Superior temporal gyrus (tissue), 1 donor: ENCODE measurements at regions not wholly inside any gene's neighbourhood (a gene's known extent, or its start where the extent isn't known, plus 50 kb on each side); places are given as distances from the start of the nearest gene placed in this dataset.
"Not testable (repeated sequence)": the region's sequence is repeated elsewhere in the genome, so short reads cannot be mapped to it uniquely, and the experiment has no call there.

Experiments used
- DNase-seq: peaks from one replicate; pipeline ENCODE4 v3.0.0-alpha.2; 2016; ENCODE audit errors: extremely low spot score

- no peak for DNase-seq
Observed at GRCh38 chr5:101212942-101213514, 309.9 kb upstream of the ST8SIA4 start.

DNA sequence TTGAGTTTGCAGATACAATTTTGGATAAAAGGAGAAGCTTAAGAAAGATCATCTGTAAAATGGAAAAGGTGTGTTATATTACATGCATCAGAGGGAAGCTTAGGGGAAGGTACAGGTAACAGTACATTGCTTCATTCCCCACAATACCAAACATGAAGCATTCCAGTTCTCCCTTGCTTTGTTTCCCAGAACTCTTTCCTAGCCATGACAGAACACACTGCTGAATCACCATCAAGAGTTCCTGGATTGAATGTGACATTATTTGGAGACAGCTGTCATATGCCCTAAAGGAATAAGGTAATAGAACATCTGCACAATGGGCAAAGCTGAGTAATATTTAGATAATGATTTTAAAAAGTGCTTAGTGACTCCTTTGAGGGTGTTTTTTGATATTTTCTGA lies 303.5 kb upstream of the ST8SIA4 start:
- DNase-seq, result no peak

DNA sequence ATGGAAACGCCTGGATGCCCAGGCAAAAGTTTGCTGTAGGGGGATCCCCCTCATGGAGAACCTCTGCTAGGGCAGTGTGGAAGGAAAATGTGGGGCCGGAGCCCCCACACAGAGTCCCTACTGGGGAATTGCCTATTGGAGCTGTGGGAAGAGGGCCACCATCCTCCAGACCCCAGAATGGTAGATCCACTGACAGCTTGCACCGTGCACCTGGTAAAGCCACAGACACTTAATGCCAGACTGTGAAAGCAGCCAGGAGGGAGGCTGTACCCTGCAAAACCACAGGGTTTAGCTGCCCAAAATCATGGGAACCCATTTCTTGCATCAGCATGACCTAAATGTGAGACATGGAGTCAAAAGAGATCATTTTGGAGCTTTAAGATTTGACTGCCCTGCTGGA lies 302.0 kb upstream of the ST8SIA4 start:
- not testable (repeated sequence) for DNase-seq

DNA sequence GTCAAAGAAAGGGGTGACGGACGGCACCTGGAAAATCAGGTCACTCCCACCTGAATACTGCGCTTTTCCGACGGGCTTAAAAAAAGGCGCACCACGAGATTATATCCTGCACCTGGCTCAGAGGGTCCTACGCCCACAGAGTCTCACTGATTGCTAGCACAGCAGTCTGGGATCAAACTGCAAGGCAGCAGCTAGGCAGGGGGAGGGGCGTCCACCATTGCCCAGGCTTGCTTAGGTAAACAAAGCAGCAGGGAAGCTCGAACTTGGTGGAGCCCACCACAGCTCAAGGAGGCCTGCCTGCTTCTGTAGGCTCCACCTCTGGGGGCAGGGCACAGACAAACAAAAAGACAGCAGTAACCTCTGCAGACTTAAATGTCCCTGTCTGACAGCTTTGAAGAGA lies 277.3 kb upstream of the ST8SIA4 start:
- not testable (repeated sequence) for DNase-seq

DNA sequence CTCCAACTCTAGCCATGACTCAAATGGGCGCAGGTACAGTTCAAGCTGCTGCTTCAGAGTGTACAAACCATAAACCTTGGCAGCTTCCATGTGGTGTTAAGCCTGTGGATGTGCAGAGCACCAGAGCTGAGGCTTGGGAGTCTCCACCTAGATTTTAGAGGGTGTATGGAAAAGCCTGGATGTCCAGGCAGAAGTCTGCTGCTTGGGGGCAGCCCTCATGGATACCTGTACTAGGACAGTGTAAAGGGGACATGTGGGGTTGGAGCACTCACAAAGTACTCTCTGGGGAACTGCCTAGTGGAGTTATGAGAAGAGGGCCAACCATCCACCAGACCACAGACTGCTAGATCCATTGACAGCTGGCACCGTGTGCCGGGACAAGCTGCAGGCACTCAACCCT lies 273.5 kb upstream of the ST8SIA4 start:
- no peak for DNase-seq

DNA sequence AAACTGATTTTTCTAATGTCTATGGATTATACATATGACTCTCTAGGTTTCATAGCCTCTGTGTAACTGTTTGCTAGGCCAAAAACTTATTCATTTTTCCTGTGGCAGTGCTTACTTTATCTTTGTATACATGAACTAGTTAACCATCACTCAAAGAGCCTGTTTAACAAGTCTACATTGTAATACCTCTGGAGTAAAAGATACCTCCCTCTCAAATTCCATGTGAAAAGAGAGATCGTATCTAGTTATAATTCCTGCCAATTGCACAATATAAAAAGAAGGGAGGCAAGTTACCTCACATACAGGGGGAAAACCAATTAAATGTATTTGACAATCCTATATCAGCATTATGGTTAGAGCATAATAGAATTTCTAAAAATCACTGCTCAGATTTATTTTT lies 271.9 kb upstream of the ST8SIA4 start:
- DNase-seq, result no peak

GRCh38 chr5:101163088-101163487 lies 260.0 kb upstream of the ST8SIA4 start:
- no peak for DNase-seq

GRCh38 chr5:101160002-101160401 lies 256.9 kb upstream of the ST8SIA4 start:
- peak; percentile 81 for DNase-seq

DNA sequence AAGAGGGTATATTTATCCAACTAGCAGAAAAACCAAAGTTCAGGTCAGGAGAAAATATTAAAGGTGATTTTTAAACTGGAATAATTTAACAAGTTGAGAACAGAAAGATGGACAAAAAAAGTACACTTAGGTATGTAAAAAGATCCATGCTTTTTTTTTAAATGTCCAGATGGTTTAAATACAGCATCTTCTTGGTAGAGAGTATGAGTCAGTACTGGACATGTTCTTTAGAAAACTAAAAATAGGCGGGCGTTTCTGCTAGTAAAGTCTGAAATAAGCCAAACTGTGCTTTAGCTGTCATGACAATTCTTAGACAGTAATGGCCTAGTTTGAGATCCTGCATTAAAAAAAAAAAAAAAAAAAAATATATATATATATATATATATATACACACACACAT lies 255.9 kb upstream of the ST8SIA4 start:
- DNase-seq, result peak; percentile 53

- no peak for DNase-seq
Observed at GRCh38 chr5:101153526-101153925, 250.4 kb upstream of the ST8SIA4 start.

DNA sequence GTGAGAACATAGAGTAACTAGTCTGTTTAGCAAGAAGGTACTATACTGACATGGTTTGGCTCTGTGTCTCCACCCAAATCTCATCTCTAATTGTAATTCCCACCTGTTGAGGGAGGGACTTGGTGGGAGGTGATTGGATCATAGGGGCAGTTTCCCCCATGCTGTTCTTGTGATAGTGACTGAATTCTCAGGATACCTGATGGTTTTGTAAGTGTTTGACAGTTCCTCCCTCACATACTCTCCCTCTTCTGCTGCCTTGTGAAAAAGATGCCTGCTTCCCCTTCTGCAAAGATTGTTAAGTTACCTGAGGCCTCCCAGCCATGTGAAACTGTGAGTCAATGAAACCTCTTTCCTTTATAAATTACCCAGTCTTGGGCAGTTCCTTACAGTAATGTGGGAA lies 240.4 kb upstream of the ST8SIA4 start:
- DNase-seq, result no peak

DNA sequence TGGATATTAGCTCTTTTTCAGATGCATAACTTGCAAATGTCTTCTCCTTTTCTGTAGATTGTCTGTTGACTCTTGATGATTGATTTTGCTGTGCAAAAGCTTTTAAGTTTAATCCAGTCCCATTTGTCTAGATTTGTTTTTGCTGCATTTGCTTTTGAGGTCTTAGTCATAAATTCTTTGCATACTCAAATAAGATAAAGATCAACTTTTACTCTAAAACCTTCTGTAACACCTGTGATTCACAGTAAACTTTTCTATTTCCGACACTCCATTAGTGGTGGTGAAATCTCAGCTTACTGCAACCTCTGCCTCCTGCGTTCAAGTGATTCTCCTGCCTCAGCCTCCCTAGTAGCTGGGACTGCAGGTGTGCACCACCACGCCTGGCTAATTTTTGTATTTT lies 239.0 kb upstream of the ST8SIA4 start:
- DNase-seq, result no peak

DNA sequence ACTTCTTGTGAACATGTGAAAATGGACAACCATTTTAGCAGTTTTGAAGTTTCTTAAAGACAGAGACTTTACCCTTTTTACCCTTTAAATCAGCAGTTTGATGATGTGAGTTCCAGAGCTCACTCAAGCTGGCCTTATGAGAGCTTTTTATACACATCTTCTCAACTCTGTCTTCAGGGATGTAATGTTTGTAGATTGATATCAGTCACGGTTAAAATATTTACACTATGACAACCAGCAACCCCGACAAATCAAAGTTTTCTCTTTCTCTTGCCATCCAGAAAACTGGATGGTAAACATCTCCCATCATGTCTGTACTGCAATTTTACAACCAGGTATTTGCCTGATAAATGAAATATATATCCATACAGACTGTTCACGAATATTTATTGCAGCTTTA lies 233.4 kb upstream of the ST8SIA4 start:
- no peak for DNase-seq

GRCh38 chr5:101123363-101123762 lies 220.3 kb upstream of the ST8SIA4 start:
- no peak for DNase-seq

- DNase-seq, result no peak
Observed at GRCh38 chr5:101112645-101113044, 209.6 kb upstream of the ST8SIA4 start.

DNA sequence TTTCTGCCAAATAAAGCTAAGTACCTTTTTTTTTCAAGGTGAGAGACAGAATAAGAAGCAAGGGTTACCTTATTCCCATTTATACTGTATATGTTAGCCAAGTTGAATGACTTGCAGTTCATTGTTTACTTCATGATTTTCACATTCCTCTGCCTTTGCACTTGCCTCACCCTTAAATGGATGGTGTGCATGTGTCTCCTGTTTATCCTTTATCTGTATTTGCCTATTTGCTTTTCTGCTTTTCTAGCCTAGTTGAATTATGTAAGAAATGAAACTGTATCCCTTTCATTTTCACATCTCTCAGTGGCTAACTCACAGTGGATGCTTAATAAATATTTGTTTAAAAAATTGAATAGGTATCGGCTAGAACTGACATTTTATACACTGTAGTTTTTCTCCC lies 200.8 kb upstream of the ST8SIA4 start:
- DNase-seq, result no peak

DNA sequence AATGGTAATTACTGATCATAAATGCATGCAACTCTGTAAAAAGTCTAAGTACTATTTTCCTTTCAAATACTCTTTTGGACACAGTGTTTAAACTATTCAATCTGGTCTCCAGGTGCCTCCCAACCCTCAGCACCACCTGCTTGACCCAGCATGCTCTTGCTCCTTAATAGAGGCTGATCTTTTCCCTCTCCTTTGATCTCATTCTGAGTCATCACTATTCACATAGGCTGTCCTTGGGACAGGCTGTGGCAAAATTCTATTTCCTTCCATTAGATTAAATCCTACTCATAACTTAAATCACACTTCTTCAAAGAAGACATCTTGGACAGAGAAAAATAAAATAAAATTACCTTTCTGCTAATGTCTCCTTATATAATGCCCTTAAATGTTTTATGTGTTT lies 199.4 kb upstream of the ST8SIA4 start:
- DNase-seq, result no peak

- no peak for DNase-seq
Observed at GRCh38 chr5:101091902-101092301, 188.8 kb upstream of the ST8SIA4 start.

GRCh38 chr5:101084353-101084752 lies 181.3 kb upstream of the ST8SIA4 start:
- DNase-seq, result no peak

DNA sequence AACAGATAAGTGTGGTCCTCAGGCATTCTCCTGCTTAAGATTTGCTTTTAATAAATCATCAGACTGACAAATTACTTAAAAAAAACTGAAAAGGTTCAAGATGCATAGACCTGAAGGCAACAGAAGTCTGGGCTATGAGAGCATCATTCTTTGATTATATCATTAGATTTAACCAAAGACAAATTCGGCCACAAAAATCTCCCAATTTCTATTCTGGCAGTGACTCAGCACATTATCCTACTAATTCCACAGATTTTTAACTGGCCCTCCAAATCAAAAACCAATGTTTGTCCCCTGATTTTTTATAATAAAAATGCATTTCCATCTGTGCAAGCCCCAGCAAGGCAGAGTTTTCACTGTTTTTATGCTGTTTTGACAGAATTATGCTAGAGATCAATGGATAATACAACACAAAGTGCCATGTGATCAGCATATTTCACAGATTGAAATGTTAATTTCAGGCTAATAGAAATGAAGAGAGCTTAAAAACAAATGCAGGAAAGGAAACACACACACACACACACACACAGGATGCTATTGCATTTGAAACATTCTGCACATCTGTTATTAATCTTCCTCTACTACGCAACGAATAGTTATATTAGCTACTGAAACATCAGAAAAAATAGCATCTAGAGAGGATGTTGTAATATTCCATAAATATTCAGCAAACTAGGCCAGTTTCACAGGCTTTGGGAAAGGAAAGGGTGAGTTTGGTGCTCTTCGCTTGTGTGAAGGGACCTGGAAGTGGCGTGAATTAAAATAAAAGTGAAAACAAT lies 177.6 kb upstream of the ST8SIA4 start:
- no peak for DNase-seq

GRCh38 chr5:101068298-101068697 lies 165.2 kb upstream of the ST8SIA4 start:
- no peak for DNase-seq

DNA sequence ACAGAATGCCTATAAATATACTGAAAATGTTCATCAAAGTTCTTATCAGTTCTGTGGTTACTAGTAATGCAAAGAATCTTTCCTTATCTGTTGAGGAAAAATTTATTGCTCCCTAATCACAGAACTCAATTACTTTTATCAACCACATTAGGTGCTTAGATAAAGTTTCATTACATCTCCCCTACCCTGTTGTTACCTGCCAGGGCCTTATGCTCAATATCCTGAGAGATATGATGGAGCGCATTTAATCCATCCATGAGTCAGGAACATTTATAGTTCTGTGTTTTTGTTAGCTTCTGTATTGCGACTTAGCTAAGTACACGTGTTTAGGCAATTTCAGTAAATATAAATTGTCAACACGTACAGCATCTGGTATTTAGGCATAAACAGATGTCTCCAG lies 164.3 kb upstream of the ST8SIA4 start:
- no peak for DNase-seq

DNA sequence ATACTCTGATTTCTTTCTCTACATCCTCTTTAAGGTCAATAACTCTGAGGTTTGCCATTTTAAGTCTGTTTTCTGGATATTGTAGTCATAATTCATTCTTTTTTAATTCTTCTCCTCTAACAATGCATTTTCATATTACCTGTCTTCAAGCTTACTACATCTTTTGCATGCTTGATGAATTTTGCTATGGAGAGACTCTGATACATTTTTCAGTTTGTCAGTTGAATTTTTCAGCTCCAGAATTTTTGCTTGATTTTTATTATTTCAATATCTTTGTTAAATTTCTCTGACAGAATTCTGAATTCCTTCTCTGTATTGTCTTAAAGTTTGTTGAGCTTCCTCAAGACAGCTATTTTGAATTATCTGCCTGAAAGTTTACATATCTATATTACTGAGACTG lies 159.8 kb upstream of the ST8SIA4 start:
- DNase-seq, result no peak

DNA sequence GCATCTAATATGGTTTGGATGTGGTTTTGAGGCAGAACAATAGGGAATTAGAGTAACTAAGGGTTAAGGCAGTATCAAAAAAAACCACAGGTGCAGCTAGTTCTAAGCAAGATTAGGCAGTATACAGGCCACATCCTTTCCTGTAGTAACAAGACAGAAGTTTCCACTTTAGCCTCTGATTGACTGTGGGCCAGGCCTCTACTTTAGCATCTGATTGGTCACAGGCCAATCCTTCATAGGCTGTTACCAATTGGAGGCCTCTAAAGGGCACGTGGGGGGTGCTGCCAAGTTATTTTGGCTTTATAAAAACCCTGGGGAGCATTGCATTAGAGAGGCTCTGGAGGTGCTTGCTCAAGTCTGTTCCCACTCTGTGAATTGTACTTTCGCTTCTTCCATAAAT lies 144.1 kb upstream of the ST8SIA4 start:
- no peak for DNase-seq
